Colonic mucosa (tissue), 4 donors: ENCODE measurements at regions not wholly inside any gene's neighbourhood (a gene's known extent, or its start where the extent isn't known, plus 50 kb on each side); places are given as distances from the start of the nearest gene placed in this dataset.

Experiments
- DNase-seq: peaks from one replicate; pipeline ENCODE4 v3.0.0-alpha.2; 2020
- H3K27ac ChIP-seq: fragments of 200-600 bp; one replicate; pipeline ENCODE4 v1.8.0; 2021
- H3K27me3 ChIP-seq: fragments of 200-600 bp; one replicate; pipeline ENCODE4 v1.8.0; 2021
- H3K36me3 ChIP-seq: fragments of 200-600 bp; one replicate; pipeline ENCODE4 v1.8.0; 2021
- H3K4me1 ChIP-seq: fragments of 200-600 bp; one replicate; pipeline ENCODE4 v1.8.0; 2021; ENCODE audit warnings: mild to moderate bottlenecking
- H3K4me3 ChIP-seq: fragments of 200-600 bp; one replicate; pipeline ENCODE4 v1.8.0; 2021
- H3K9ac ChIP-seq, 2 donors: one replicate each; pipeline ENCODE4 v1.7.0; 2013; ENCODE audit warnings: control low read depth in 2 of 2, low read depth in 2 of 2, low read length in 2 of 2
- H3K9me3 ChIP-seq: fragments of 200-600 bp; one replicate; pipeline ENCODE4 v1.8.0; 2021
- CTCF ChIP-seq: fragments of 200-600 bp; IDR thresholded peaks from one replicate; pipeline ENCODE4 v1.8.0; 2022; ENCODE audit warnings: antibody characterized with exemption, mild to moderate bottlenecking
- intact Hi-C: fragments of 100-400 bp; cut with DNase I; formaldehyde crosslinking; loops from one replicate; pipeline ENCODE4 v1.14.1; 2022
- donor health status: healthy.
- donor health status: DM: no; HTN: no; CAD: no.
- donor health status: DM: no; HTN: no; CAD: no.

DNA sequence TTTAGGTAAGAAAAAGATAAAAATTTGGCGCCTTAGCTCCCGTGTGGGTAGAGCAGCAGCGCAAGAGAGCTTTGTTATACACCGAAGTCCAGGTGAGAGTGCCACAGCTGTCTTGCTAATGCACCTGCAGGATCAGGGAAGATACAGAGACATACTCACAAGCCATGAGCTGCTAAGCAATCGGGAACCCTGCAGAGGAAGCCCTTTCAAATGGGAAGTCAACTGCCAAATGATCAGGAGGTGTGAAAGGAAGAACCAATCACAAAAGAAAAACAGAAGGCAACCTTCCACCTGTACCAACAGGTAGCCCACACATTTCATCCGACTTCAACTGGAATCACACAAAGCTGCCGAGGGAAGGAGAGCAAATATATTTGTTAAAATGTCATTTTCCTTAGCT, 610.5 kb upstream of the PFKP start:
- no peaks in the 10 kb centered on the region for H3K36me3 ChIP-seq
- H3K27me3 ChIP-seq, result no peaks in the 10 kb centered on the region
- no peak for DNase-seq
- H3K27ac ChIP-seq, result no peak overlapping the region
- H3K4me3 ChIP-seq, result no peak overlapping the region
- H3K9ac ChIP-seq, result no peak overlapping the region
- H3K9me3 ChIP-seq, result peaks cover 6% of the 10 kb centered on the region
- intact Hi-C loops, result no loop called here
- TF ChIP-seq CTCF, result no peak
- H3K4me1 ChIP-seq, result no peaks in the 10 kb centered on the region

GRCh38 chr10:2445370-2445769, 622.0 kb upstream of the PFKP start:
- intact Hi-C loops, result no loop called here
- no peak overlapping the region for H3K9ac ChIP-seq
- no peaks in the 10 kb centered on the region for H3K9me3 ChIP-seq
- no peaks in the 10 kb centered on the region for H3K36me3 ChIP-seq
- no peak overlapping the region for H3K4me3 ChIP-seq
- no peak for DNase-seq
- no peak for TF ChIP-seq CTCF
- no peaks in the 10 kb centered on the region for H3K4me1 ChIP-seq
- H3K27ac ChIP-seq, result no peak overlapping the region
- H3K27me3 ChIP-seq, result no peaks in the 10 kb centered on the region

DNA sequence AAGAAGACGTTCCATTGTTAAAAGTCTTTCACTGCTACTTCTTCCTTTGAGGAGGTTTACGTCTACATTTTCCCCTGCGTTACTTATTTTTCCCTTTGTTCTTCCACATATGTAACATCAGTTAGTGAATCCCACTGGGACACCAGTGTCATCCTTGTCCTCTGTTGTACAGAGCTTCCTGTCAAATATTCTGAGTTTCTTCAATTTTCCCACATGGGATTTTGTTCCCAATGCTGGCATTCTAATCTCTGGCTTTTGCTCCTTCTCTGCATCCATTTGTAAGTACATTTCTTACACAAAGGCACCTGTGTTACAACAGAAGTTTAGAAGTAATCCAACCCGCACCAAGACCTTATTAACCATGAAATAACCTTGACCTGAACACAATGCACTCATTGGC, 627.4 kb upstream of the PFKP start:
- Histone ChIP-seq H3K36me3 (no peaks in the 10 kb centered on the region), H3K9me3 (no peaks in the 10 kb centered on the region), H3K4me3 (no peak overlapping the region), H3K27me3 (no peaks in the 10 kb centered on the region), H3K4me1 (no peaks in the 10 kb centered on the region), H3K27ac (no peak overlapping the region), H3K9ac (no peak overlapping the region)
- intact Hi-C loops, result no loop called here
- TF ChIP-seq CTCF, result no peak
- no peak for DNase-seq

DNA sequence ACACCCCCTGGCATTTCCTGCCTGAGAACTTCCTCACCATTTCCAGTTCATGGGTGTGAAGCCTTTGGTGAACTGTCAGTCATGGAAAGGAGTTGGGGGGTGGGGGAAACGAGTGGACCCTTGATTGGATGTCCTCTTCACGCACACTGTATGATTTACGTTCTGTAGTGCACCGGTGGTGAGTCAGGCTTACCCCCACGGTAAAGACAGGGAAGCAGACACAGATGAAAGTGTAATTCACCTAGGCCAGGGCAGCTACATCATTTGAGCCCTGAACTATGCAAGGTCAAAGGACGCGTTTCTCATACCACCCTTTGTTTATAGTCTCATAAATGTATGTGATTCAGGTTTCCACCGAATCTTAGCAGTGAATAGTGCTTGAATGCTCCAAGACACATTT, 628.3 kb upstream of the PFKP start:
- Histone ChIP-seq H3K36me3 (no peaks in the 10 kb centered on the region), H3K9ac (no peak overlapping the region), H3K27me3 (no peaks in the 10 kb centered on the region), H3K9me3 (no peaks in the 10 kb centered on the region), H3K27ac (no peak overlapping the region), H3K4me1 (no peaks in the 10 kb centered on the region), H3K4me3 (no peak overlapping the region)
- no peak for DNase-seq
- TF ChIP-seq CTCF, result no peak
- intact Hi-C loops, result no loop called here

GRCh38 chr10:2438248-2438939, 629.0 kb upstream of the PFKP start:
- Histone ChIP-seq H3K4me3 (no peak overlapping the region), H3K36me3 (no peaks in the 10 kb centered on the region), H3K9ac (no peak overlapping the region), H3K9me3 (no peaks in the 10 kb centered on the region), H3K27me3 (no peaks in the 10 kb centered on the region), H3K4me1 (no peaks in the 10 kb centered on the region), H3K27ac (no peak overlapping the region)
- no peak for DNase-seq
- intact Hi-C loops, result no loop called here
- TF ChIP-seq CTCF, result no peak
